HepG2 (cell line): ENCODE measurements at regions not wholly inside any gene's neighbourhood (a gene's known extent, or its start where the extent isn't known, plus 50 kb on each side); places are given as distances from the start of the nearest gene placed in this dataset.

Experiments used
- ATAC-seq: fragments of 200-7000 bp; cut with Tn5 transposase; 3 replicates; pipeline ENCODE4 v1.9.1; 2020; ENCODE audit warnings: mild to moderate bottlenecking, moderate library complexity
- BruUV-seq: library from RNA; stranded (reverse); fragments of 400-500 nt; replicated peaks from 2 replicates; lab custom pipeline; 2021; lab: Mats Ljungman, UMichigan
- CTCF ChIA-PET: fragments of 300-600 bp; formaldehyde crosslinking; extraction: SDS; loops from one replicate; lab custom pipeline; 2021; ENCODE audit warnings: low total read pairs, inconsistent platforms, low intra/inter-chr PET ratio; lab: Yijun Ruan, JAX
- POLR2A ChIA-PET: fragments of 350-600 bp; sonication (Branson Sonifier 250); formaldehyde crosslinking; loops from one replicate; lab custom pipeline; 2020; ENCODE audit warnings: antibody characterized with exemption, inconsistent platforms; lab: Yijun Ruan, JAX
- DNase-seq: peaks from one replicate; pipeline ENCODE4 v3.0.0-alpha.2; 2015; ENCODE audit warnings: low spot score
- FAIRE-seq: peaks from 3 replicates; lab custom pipeline; 2011; peaks lifted over from hg19 to GRCh38; lab: Jason Lieb, UNC
- H2AFZ ChIP-seq: one replicate; pipeline ENCODE4 v1.6.1; 2011; ENCODE audit warnings: low read length, inconsistent platforms
- H3K27ac ChIP-seq: fragments of 300-600 bp; 3 replicates; pipeline ENCODE4 v1.8.0; 2011; ENCODE audit warnings: mixed run types, mild to moderate bottlenecking, mixed read lengths, low read length, inconsistent platforms; ENCODE audit not compliant: insufficient read depth; ENCODE audit errors: extremely low read length
- H3K27me3 ChIP-seq, 2 experiments: fragments of 200-600 bp in 1 of 2; 2 replicates in 1 of 2; 3 replicates in 1 of 2; pipeline versions ENCODE4 v1.6.0 to v1.8.0; 2011; ENCODE audit warnings: low read length in 2 of 2, mild to moderate bottlenecking in 2 of 2, moderate library complexity in 2 of 2, inconsistent platforms in 1 of 2; ENCODE audit not compliant: insufficient read depth in 2 of 2, control insufficient read depth in 1 of 2
- H3K36me3 ChIP-seq, 2 experiments: fragments of 200-600 bp in 1 of 2; replicated peaks in 1 of 2; 2 replicates in 1 of 2; 3 replicates in 1 of 2; pipeline versions ENCODE4 v1.5.1 to v1.8.0; 2011; ENCODE audit warnings: low read length in 2 of 2, inconsistent platforms in 1 of 2; ENCODE audit not compliant: insufficient read depth in 2 of 2, control insufficient read depth in 1 of 2
- H3K4me1 ChIP-seq: 2 replicates; pipeline ENCODE4 v1.5.1; 2012; ENCODE audit warnings: low read length, inconsistent platforms; ENCODE audit not compliant: insufficient read depth
- H3K4me2 ChIP-seq: 2 replicates; pipeline ENCODE4 v1.6.0; 2011; ENCODE audit warnings: low read depth, low read length, inconsistent platforms
- H3K4me3 ChIP-seq, 3 experiments: fragments of 200-600 bp in 1 of 3; sonication (generic), shearing (Covaris generic) in 1 of 3; replicated peaks in 1 of 3; 2 replicates each; pipeline ENCODE4 v1.5.1; 2011 to 2016; ENCODE audit warnings: low read length in 3 of 3, inconsistent platforms in 2 of 3, low read depth in 2 of 3, mild to moderate bottlenecking in 2 of 3, control low read depth in 1 of 3, mixed read lengths in 1 of 3; ENCODE audit not compliant: insufficient read depth in 1 of 3
- H3K79me2 ChIP-seq: one replicate; pipeline ENCODE4 v1.6.1; 2011; ENCODE audit warnings: low read length, inconsistent platforms; ENCODE audit not compliant: insufficient read depth
- H3K9ac ChIP-seq: 2 replicates; pipeline ENCODE4 v1.6.0; 2011; ENCODE audit warnings: mild to moderate bottlenecking, low read depth, low read length, inconsistent platforms; ENCODE audit not compliant: insufficient read depth
- H3K9me3 ChIP-seq: 2 replicates; pipeline ENCODE4 v1.5.1; 2012; ENCODE audit warnings: mild to moderate bottlenecking, low read length
- H4K20me1 ChIP-seq: 2 replicates; pipeline ENCODE4 v1.6.0; 2011; ENCODE audit warnings: inconsistent platforms, mild to moderate bottlenecking, low read length, moderate library complexity; ENCODE audit not compliant: insufficient read depth
- NFKB2 ChIP-seq: sonication (generic); formaldehyde crosslinking; IDR thresholded peaks from 2 replicates; pipeline ENCODE4 v1.4.0; 2020; ENCODE audit warnings: missing genetic modification reagents, borderline replicate concordance
- PRPF4 ChIP-seq: fragments of 200-400 bp; formaldehyde crosslinking; IDR thresholded peaks from 2 replicates; pipeline ENCODE4 v1.6.1; 2016; ENCODE audit warnings: low read length, low read depth; ENCODE audit not compliant: poor library complexity, severe bottlenecking
- TBX2 ChIP-seq: sonication (generic); formaldehyde crosslinking; IDR thresholded peaks from 2 replicates; pipeline ENCODE4 v1.5.0; 2020; ENCODE audit warnings: missing genetic modification reagents, mild to moderate bottlenecking, borderline replicate concordance
- ZNF260 ChIP-seq: sonication (generic); formaldehyde crosslinking; IDR thresholded peaks from 2 replicates; pipeline ENCODE4 v1.4.0; 2020; ENCODE audit warnings: missing genetic modification reagents, low read depth, mild to moderate bottlenecking, borderline replicate concordance
- ZNF30 ChIP-seq: sonication (generic); formaldehyde crosslinking; IDR thresholded peaks from 2 replicates; pipeline ENCODE4 v1.5.0; 2020; ENCODE audit warnings: mild to moderate bottlenecking, missing genetic modification reagents
- ZNF496 ChIP-seq: sonication (generic); formaldehyde crosslinking; IDR thresholded peaks from 2 replicates; pipeline ENCODE4 v1.8.1; 2023; ENCODE audit warnings: mild to moderate bottlenecking, moderate library complexity, missing genetic modification reagents; ENCODE audit not compliant: insufficient replicate concordance
- WGBS: methylation state at CpG from one replicate; pipeline ENCODE4 v1.1.6; 2017; ENCODE audit warnings: low lambda C conversion rate; 5-methylcytosine and 5-hydroxymethylcytosine counted together
- in situ Hi-C: cut with HindIII; loops from 2 replicates; pipeline ENCODE4 v1.10.0; 2017; ENCODE audit warnings: low pct_unique_long_range_greater_than_20kb; ENCODE audit not compliant: extremely low pct_ligation_motif_present
- intact Hi-C: fragments of 100-400 bp; cut with micrococcal nuclease; formaldehyde crosslinking; loops from one replicate; pipeline ENCODE4 v1.10.0; 2022; ENCODE audit not compliant: unreplicated experiment

DNA sequence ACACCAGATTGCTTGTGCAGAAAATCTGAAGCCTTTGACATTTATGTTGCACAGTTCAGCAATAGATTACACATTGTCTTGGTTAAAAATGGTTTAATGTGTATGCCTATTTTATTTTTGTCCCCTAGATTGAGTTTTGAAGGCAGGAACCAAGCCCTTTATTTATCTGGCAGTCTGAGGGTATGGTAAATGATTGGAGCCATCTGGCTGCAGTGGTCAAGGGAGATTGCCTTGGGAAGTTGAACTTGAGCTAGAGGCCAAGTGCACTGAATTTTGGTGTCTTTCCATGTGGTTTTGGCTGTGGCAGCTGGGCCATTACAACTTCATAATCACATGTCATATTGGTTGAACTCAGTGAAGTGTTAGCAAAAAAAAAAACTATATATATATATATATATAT is 248.7 kb upstream of the C2CD4B start:
- BruUV-seq, result no TSS peak
- Histone ChIP-seq H3K36me3 (no peaks in the 10 kb centered on the region; a peak in 1 of 5 replicates), H3K4me2 (no peak overlapping the region), H3K9me3 (no peaks in the 10 kb centered on the region), H4K20me1 (no peaks in the 10 kb centered on the region), H2AFZ (no peak overlapping the region), H3K27me3 (no peaks in the 10 kb centered on the region), H3K9ac (no peak overlapping the region), H3K27ac (no peak overlapping the region), H3K4me3 (no peak overlapping the region)
- POLR2A ChIA-PET, result no interaction called here
- in situ Hi-C loops, result no loop called here
- ATAC-seq, result no peak
- CTCF ChIA-PET, result no interaction called here
- intact Hi-C loops, result no loop called here
- no peak for TF ChIP-seq TBX2 (CRISPR knock-in tag)
- no peak for TF ChIP-seq ZNF260 (CRISPR knock-in tag)
- TF ChIP-seq, all 625 proteins: peak for 0
- DNase-seq (no peak), FAIRE-seq (no peak)
- H3K79me2 ChIP-seq, result no peaks in the 10 kb centered on the region
- peaks cover 6% of the 10 kb centered on the region; the same call in 1 of the 2 replicates for H3K4me1 ChIP-seq

DNA sequence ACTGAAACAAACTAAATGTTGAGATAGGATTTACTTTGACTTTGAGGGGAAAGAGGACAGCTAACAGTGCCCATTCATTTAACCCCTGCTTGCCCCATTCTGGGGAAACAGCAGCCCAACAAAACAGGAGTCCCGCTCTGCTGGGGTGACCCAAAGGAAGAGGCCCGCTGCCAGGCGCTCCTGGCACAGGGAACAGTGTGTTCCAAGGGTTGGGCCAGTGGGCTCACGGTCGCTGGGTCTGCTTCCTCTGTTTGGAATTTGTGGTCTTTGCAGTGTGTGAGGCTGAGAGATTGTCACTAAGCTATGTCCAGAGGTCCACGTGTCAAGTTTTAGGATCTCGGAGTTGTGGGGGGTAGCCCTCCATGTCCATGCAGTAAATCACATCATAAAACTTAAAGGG is 250.4 kb upstream of the C2CD4B start:
- Histone ChIP-seq H3K4me1 (peaks cover 18% of the 10 kb centered on the region), H3K9me3 (no peaks in the 10 kb centered on the region), H4K20me1 (no peaks in the 10 kb centered on the region), H2AFZ (no peak overlapping the region), H3K4me2 (no peak overlapping the region), H3K4me3 (no peak overlapping the region), H3K27me3 (no peaks in the 10 kb centered on the region), H3K36me3 (no peaks in the 10 kb centered on the region; a peak in 1 of 5 replicates), H3K27ac (no peak overlapping the region), H3K9ac (no peak overlapping the region), H3K79me2 (no peaks in the 10 kb centered on the region)
- intact Hi-C loops, result no loop called here
- in situ Hi-C loops, result no loop called here
- WGBS, result 97% methylated on average over 4 of the region's 7 CpGs
- no TSS peak for BruUV-seq
- DNase-seq (no peak), ATAC-seq (no peak), FAIRE-seq (no peak)
- ChIA-PET CTCF (no interaction called here), POLR2A (no interaction called here)
- TF ChIP-seq ZNF496 (CRISPR knock-in tag) (no peak), NFKB2 (no peak), PRPF4 (no peak), ZNF30 (no peak)
